Fibroblast of villous mesenchyme (primary cell): ENCODE measurements at regions not wholly inside any gene's neighbourhood (a gene's known extent, or its start where the extent isn't known, plus 50 kb on each side); places are given as distances from the start of the nearest gene placed in this dataset.

Experiments
- DNase-seq: peaks from one replicate; pipeline ENCODE4 v3.0.0-alpha.2; 2010; ENCODE audit warnings: low read depth
- H3K4me3 ChIP-seq: 2 replicates; pipeline ENCODE4 v1.5.1; 2011; ENCODE audit warnings: low read depth, mild to moderate bottlenecking, low read length
- CTCF ChIP-seq: IDR thresholded peaks from 2 replicates; pipeline ENCODE4 v1.5.1; 2012; ENCODE audit warnings: low read depth, mild to moderate bottlenecking, low read length; ENCODE audit not compliant: insufficient read depth

GRCh38 chr1:82969340-82969739 lies 1029.6 kb downstream of the TTLL7 start:
- no peak for TF ChIP-seq CTCF
- H3K4me3 ChIP-seq = no peak overlapping the region
- DNase-seq = no peak

GRCh38 chr1:82962658-82963057 lies 1036.3 kb downstream of the TTLL7 start:
- H3K4me3 ChIP-seq = no peak overlapping the region
- TF ChIP-seq CTCF = no peak
- DNase-seq = no peak

- no peak for DNase-seq
- no peak overlapping the region for H3K4me3 ChIP-seq
- TF ChIP-seq CTCF = no peak
Observed at GRCh38 chr1:82950606-82951200, 1048.2 kb downstream of the TTLL7 start.

GRCh38 chr1:82948386-82948785 lies 1050.5 kb downstream of the TTLL7 start:
- DNase-seq = no peak
- no peak for TF ChIP-seq CTCF
- H3K4me3 ChIP-seq = no peak overlapping the region

- TF ChIP-seq CTCF = no peak
- no peak overlapping the region for H3K4me3 ChIP-seq
- DNase-seq = no peak
Observed at GRCh38 chr1:82947278-82947677, 1051.7 kb downstream of the TTLL7 start.

GRCh38 chr1:82946096-82946605 lies 1052.8 kb downstream of the TTLL7 start:
- no peak for TF ChIP-seq CTCF
- no peak for DNase-seq
- H3K4me3 ChIP-seq = no peak overlapping the region

- H3K4me3 ChIP-seq = no peak overlapping the region
- no peak for DNase-seq
- no peak for TF ChIP-seq CTCF
Observed at GRCh38 chr1:82944822-82945221, 1054.1 kb downstream of the TTLL7 start.
